C1 segment of cervical spinal cord (tissue), 14 donors: ENCODE measurements at regions not wholly inside any gene's neighbourhood (a gene's known extent, or its start where the extent isn't known, plus 50 kb on each side); places are given as distances from the start of the nearest gene placed in this dataset.
A peak's percentile ranks its signal among the peaks of the same experiment; 100 is the strongest.

Source experiments
- DNase-seq, 14 donors: peaks; one replicate each; lab custom pipeline; 2025; lab: John Stamatoyannopoulos, UW

DNA sequence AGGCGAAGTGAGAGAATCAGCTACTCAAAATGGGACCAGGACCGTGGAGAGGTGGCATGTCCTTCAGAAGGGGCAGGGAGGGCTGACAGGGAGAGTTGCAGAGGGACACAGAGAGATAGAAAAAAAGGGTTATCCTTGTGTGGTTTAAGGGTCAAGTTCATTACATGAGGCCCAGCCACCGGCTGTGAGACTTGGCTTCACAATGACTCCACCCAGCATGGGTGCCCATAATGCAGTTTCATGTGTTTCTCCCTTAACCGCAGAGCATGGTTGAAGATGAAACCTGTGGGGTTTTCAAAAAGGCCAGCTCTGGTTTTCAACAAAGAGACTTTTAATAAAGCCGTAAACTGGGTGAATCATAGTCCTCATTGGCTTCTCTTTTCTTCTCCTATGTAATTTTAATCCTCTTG, 164.6 kb downstream of the KLF5 start:
- DNase-seq: no peak

DNA sequence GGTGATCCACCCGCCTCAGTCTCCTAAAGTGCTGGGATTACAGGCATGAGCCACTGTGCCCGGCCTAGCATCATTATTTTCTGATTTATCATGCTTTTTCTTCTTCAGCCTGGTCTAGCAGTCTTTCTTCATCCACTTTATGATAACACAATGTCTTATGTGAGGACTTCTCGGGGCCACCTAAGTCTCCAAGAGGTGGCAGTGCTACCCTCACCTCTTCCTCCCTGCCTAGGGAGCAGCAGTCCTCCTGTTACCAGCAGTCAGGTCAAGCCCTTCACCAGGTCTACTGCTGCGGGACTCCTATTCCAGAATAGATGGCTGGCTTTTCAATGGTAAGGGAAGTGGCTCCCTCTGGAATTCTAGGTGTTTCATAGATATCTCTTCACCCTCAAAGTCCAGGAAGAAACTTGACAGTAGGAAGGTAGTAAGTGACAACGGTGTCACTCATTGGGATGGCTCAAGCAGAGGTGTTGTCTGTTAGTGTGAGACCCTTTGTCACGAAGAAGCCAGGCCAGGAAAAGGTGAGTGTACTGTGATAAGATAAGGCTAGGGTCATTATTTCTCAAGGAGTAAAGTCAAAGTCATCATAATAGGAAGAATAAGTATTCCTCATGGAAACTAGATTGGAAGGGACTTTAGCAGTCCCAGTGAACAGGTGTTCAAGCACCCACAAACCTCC, 164.0 kb downstream of the KLF5 start:
- DNase-seq: no peak

GRCh38 chr13:73220966-73221720, 162.3 kb downstream of the KLF5 start:
- DNase-seq: no peak

DNA sequence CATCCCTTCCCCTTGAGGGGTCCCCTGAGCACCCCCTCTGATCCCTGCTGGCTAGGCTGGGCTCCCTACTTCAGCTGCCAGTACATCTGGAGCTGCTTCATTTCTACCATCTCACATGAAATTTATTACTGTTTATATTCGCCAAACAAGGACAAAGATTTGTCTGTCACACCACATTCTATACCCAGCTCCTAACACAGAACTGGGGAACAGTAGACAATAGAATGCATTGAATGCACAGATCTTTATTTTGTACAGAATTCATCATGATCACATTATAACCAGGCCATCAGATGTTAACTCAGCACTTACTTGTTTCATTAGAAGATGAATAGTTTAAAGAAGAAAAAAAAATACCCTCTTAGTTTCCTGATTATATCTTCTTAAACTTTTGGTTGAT, 159.4 kb downstream of the KLF5 start:
- DNase-seq: no peak

DNA sequence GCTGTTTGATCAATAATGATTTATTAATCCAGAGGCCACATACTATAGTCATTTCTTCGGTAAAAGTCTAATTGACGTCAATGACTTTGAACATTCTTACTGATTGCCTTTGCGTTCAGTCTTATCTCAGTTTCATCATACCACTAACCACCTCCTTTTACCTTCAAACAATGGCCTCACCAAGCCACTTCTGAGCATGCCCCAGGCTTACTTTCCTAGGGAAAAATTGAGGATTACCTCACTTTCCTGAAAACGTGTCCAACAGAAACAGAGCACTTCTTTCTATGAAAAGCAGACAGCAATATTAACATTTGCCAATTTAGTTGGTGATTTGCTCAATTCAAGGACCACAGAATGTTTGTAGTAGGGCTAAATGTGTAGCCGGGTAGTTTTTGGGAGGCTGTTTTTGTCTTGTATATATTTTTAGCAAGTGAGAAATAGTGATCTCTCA, 157.6 kb downstream of the KLF5 start:
- no peak for DNase-seq

- DNase-seq: no peak
Measured at GRCh38 chr13:73215823-73216222, 157.0 kb downstream of the KLF5 start.

DNA sequence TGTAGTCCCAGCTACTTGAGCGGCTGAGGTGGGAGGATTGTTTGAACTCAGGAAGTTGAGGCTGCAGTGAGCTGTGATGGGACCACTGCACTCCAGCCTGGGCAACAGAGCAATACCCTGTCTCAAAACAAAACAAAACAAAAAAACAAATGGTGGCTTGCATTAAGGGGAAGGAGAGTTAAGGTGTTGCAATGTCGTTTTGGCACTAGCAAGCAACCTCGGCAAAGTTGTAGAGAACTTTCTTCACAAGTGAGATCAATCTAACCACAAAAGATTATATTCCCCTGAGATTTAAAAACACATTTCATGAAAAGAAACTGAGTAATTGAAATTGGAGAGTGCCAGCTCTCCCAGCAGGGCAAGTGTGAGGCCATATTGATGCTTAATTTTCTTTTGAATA, 153.7 kb downstream of the KLF5 start:
- DNase-seq: no peak

GRCh38 chr13:73210218-73210883, 151.5 kb downstream of the KLF5 start:
- DNase-seq: no peak

- DNase-seq: no peak
Measured at GRCh38 chr13:73204952-73205351, 146.1 kb downstream of the KLF5 start.

GRCh38 chr13:73201626-73202025, 142.8 kb downstream of the KLF5 start:
- DNase-seq: no peak

GRCh38 chr13:73198991-73199411, 140.2 kb downstream of the KLF5 start:
- no peak for DNase-seq

GRCh38 chr13:73195091-73195490, 136.3 kb downstream of the KLF5 start:
- DNase-seq: no peak

GRCh38 chr13:73194310-73194709, 135.5 kb downstream of the KLF5 start:
- no peak for DNase-seq

GRCh38 chr13:73193554-73193953, 134.7 kb downstream of the KLF5 start:
- no peak for DNase-seq

GRCh38 chr13:73190477-73190876, 131.7 kb downstream of the KLF5 start:
- peak in 2 of 14 donors; percentile 0 to 2 for DNase-seq

DNA sequence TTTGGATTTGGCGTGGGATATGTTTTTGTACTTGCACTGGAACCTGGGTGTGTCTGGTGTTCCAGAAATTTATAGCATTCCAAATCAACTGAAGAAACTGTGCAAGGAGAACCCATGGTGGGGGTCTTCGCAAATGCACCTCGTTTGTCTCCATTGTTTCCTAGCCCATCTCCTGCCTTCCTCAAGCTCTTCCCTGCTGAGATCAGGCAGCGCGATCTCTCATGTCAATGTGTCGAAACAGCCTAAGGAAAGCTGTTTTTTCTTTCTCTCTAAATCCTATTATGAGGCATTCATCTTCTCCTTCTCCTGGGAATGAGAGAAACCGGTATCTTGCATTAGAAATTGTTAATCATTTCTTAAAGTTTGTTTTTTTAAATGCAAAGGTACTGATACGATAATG, 131.0 kb downstream of the KLF5 start:
- DNase-seq: no peak

DNA sequence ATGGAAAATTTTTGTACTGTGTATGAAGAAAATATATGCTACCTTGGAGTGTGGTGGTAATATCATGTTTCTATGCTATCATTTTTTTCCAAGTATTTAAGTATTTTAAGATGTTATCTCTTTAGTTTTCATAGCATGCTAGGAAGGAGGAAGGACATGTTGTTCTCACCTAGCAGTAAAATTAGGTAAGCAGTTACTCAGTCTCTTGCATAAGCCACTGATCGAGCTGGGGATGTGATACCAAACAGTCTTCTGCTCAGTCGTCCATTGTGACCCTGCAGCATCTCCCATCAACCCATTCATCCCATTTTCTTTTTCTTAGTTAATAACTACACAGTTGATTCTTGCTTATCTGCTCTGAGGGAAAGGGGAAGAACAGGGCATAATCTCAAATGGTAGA, 130.6 kb downstream of the KLF5 start:
- DNase-seq: no peak

DNA sequence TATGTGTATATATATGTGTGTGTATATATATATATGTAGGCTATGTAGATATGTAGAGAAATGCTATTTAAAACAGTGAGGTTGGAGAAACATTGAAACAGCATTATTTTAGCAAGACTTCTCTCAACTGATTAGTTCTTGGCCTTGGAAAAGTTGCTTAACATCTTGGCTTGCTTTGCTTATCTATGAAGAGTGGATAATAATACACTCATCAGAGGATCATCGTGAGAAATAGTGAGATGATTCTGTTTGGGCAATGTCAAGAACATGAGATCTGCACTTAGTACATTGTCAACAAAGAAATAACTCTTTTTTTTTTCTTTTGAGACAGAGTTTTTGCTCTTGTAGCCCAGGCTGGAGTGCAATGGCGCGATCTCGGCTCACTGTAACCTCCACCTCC, 128.3 kb downstream of the KLF5 start:
- no peak for DNase-seq

DNA sequence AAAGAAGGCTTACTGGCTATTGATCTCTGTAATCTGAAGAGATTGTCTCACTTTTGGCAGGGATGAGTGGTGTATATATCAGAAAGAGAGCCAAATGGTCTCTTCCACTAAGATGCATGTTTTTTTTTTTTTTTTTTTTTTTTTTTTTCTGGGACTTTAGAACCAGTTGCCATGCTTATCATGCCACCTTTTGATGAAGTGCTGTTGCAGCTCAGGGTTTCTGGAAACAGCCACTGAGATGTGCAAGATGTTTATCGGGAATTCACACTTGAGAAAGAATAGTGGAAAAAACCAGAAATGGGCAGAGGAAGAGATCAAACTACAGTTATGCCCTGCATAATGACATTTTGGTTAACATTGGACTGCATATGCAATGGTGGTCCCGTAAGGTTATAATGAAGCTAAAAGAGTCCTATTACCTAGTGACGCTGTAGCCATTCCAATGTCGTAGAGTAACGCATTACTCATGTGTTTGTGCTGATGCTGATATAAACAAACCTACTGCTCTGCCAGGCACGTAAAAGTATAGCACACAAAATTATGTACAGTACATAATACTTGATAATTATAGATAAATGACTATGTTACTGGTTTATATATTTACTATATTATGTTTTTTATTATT, 121.0 kb downstream of the KLF5 start:
- DNase-seq: no peak

GRCh38 chr13:73177916-73178565, 119.2 kb downstream of the KLF5 start:
- DNase-seq: no peak

DNA sequence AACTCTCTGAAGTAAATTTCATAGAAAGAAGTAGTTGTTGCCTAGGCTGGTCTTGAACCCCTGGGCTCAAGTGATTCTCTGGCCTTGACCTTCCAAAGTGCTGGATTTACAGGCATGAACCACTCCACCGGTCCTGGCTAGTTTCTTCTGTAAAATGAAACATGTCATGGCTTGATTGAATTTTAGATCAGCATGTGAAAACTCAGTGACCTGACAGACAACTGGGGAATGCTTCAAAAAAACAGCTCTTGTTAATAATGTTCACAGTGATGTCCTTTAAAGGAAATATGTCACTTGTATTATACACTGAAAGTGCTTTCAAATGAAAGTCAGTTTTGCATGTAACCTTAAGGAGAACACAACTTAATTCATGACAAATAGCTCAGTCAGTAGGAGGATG, 118.2 kb downstream of the KLF5 start:
- DNase-seq: no peak

DNA sequence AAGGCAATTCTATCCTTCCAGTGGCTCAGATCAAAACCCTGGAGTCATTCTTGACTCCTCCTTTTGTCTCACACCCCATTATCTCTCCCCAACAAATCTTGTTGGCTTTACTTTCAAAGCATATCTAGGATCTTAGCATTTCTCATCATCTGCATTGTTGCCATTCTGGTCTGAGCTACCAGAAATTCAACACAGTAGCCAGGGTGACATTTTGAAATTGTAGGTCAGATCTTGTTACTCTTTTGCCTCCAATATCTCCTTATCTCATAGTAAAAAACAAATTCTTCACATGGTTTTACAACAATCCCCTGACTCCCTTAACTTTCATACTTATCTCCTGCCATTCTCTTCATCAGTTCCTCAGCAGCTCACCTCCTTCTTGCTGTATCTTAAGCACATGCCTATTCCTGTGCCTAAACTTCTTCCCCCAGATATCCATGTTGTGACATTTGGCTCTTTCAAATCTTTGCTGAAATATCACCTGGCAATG, 115.8 kb downstream of the KLF5 start:
- no peak for DNase-seq
